GM18511 (cell line): ENCODE measurements at regions not wholly inside any gene's neighbourhood (a gene's known extent, or its start where the extent isn't known, plus 50 kb on each side); places are given as distances from the start of the nearest gene placed in this dataset.
"Not testable (repeated sequence)": the region's sequence is repeated elsewhere in the genome, so short reads cannot be mapped to it uniquely, and the experiment has no call there.

Experiments used
- ATAC-seq: cut with Tn5 transposase; IDR thresholded peaks from one replicate; pipeline ENCODE4 v1.9.1; 2021; ENCODE audit warnings: mild to moderate bottlenecking, moderate library complexity; ENCODE audit not compliant: unreplicated experiment

DNA sequence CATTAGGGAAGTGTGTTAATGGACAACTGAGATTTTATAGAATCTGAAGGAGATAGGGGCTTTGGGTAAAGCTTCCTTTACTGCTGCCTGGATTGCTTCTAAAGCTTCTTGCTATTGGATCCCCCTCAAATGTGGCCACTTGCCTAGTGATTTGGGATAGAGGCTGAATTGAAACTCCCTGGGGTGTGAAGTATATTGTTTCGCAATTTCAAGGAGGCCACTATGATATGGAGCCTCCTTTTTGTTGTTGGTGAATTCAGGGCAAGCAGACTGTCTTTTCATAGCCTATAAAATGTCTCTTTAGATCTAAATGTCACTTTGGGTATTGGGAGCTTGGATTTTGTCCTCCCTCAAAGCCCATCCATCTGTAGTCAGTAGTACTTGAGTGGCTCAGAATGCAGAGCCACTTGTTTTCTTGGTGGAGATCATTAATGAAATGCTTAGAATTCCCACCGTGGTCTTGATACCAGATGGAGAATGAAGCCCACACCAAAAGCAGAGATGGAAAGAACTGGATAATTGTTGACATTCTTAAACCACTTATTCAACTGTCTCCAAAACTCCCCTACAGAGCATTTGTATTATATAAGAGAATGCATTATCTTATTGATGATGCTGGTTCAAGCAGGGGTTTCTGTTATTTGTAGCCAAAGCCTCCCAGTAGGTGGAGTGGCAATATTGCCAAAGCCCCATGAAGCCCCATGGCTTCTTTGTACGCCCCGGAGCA is 144.3 kb upstream of the KCNE2 start:
- ATAC-seq = no peak

DNA sequence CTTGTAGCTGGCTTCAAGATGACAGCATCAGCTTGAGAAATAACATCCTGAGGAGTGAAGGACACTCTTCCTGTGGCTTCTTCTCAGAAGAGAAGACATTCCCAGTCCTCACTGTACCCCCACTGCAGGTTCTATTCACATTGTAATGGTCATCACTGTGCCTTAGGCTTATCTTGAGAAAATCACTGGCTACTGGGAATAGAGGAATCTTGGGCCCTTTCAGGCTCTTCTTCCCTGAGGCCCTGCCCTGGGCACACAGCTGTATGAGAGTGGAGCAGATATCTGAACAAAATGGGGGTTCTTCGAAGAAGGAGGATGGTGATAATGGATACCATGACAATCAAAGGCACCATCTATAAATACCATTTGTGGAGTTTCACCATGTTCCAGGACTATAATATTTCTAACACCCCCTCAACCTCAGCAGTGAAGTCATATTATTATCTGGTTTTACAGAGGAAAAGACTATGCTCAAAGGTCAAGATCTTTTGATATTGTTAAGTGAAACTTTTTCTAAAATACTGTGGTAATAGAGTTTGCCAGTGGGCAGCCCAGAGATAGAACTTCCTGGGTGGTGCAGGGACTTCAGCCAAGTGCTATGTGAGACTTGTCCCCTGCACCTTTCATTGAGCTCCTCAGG is 143.1 kb upstream of the KCNE2 start:
- no peak for ATAC-seq

DNA sequence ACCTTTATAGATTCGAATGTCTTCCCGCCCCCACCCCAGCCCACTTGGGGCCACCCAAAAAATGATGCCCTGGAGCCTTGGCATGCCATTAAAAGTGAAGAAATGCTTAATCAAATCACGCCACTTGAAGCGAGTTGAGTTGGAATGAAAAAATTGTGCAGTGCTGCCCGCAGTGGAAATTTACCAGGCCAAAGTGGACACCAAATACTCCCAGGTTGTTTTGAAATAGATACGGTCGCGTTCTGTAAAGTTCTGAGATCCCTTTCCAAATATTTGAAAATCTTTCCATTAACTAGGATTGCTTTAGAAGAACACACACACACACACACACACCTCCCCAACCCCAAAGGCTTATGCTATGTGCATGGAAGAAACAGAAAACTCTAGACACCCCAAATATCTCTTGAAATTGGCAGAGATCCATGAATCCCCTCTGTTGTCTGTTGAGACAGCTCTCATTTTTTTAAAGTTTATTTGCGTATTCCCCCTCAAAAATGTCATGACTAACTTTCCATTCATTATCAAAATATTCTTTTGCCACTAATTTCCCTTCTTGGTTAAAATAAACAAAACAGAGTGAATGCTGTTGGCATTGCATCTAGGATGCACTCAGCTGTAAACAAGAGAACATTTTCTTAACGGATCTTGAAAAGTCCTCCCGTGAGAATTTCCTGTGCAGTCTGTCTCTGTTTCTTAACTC is 142.3 kb upstream of the KCNE2 start:
- no peak for ATAC-seq

DNA sequence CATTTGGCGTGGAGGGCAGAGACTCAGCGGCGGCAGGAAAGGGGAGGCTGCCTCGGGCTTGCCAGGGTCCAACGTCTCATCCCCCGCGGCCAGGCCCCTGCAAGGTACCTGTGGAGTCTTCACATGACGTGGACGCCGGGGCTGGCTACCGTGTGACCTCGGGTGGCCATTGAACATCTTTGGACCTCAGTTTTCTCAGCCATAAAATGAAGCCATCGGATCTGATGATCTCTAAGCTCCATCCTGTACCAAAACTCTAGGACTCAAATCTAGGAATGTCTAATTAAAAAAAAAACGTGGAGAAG is 141.8 kb upstream of the KCNE2 start:
- no peak for ATAC-seq

DNA sequence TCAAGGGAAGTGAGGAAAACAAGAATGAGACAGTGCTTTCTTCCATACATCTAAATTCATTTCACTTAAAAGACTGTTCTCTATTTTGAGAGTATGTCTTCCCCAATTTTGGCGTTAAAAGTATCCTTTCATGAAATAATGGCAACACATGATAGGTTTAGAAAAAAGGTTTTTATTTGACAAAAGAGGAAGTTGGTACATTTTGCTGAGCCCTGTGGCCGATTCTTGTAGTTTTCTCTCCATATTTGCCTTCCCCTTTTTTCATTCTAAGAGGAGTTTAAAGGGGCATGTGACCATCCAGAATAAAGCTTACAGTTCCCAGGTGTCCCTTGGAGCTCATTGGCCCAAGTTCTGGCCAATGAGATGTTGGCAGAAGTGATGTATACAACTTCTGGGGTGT is 140.4 kb upstream of the KCNE2 start:
- no peak for ATAC-seq

DNA sequence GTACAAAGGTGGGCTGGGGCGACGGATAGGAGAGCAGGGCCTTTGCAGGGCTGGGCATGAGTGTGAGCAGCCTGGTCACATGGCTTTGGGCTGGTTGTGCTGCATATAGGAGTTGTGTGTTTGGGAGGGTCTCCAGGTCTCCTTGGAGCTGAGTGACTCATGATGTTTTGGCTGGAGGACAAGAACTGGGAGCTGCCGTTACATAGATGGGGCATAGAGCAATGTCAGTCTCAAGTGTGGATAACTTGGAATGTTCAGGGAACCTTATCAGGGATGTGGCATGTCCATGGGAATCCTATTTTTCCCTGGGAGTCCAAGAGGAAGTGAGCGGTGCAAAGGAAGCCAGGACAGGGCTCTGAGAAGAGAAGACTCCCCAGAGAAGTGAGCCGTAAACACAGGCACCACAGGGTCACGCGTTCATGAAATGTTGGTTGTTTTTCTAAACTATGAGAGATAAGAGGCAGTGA is 136.4 kb upstream of the KCNE2 start:
- no peak for ATAC-seq

DNA sequence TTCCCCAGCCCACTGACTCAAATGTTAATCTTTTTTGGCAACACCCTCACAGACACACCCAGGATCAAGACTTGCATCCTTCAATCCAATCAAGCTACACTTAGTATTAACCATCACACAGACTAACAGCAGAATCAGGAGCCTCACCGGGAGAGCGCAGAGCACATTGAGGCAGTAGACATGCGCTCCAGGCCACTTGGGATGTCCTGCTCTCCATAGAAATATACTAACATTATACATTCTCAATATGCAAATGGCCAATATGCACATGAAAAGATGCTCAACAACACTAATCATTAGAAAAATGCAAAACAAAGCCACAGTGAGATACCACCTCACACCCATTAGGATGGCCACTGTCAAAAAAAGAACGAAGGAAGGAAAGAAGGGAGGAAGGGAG is 135.0 kb upstream of the KCNE2 start:
- no peak for ATAC-seq

DNA sequence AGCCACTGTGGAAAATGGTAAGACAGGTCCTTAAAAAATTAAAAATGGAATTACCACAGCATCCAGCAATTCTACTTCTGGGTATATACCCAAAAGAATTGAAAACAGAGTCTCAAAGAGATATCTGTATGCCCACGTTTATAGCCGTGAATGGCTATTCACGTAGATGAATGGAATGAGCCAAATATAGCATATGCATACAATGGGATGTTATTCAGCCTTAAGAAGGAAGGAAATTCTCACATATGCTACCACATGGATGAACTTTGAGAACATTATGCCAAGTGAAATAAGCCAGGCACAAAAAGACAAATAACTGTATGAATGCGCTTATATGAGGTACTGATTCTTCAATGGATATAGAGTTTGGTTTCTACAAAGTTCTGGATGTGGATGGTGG is 134.5 kb upstream of the KCNE2 start:
- ATAC-seq = no peak

DNA sequence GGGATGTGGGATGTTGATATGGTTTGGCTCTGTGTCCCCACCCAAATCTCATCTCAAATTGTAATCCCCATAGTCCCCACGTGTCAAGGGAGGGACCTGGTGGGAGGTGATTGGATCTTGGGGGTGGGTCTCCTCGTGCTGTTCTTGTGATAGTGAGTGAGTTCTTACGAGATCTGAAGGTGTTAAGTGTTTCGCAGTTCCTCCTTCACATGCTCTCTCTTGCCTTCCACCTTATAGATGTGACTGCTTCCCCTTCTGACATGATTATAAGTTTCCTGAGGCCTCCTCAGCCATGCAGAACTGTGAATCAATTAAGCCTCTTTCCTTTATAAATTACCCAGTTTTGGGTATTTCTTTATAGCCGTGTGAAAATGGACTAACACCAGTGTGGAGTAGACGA is 130.1 kb upstream of the KCNE2 start:
- not testable (repeated sequence) for ATAC-seq

DNA sequence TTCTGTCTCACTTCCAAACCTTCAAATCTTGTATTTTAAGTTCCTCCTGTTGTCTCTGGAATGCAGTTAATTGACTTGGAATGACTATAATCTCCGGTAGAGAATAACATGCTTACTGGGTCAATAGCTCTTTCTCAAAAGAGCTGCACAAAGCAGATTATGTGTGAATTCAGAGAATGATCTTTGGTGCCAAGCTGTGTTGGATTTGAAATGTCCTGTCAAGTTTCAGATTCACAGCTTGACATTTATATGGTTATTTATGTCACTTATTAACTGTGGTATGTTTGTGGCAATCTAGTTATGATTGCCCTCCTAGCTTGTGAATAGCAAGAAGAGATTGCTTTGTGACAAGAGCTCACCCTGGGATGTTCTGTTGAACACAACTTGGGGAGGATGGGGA is 128.3 kb upstream of the KCNE2 start:
- no peak for ATAC-seq

DNA sequence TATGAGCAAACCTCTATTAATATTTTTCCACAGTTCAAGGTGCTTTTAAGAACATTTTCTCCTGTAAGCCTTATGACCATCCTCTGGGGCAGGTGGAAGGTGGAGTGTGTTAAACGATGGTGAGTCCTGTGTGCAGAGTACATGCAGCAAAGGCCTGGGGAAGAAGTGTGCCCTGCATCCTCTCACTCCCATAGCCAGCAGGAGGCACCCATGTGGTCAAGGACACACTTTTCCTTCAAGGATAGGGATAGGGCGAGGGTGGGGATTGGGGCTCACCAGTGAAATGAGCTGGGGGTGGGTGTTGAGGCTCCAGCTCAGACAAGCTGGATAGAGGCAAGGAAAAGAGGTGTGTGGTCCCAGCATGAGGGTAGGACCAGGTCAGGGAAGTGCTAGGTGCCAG is 120.8 kb upstream of the KCNE2 start:
- no peak for ATAC-seq

DNA sequence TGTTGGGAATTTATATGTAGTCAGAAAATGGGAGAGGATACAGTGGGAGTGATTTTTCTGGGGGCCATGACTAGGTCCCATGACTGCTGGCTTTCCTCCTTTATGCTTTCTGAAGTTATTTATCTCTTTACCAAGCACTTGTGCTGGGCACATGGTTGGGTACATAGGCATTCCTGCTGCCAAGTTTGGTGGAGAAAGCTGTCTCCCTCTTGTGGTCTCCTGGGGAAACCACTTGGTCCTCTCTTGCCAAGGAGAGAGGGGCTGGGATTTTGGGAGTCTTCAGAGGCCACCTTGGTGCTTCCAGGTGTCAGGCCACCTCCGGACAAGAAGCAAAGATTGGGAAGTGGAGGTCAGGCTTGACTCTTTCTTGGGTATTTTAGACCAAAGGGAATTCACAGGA is 120.2 kb upstream of the KCNE2 start:
- no peak for ATAC-seq

DNA sequence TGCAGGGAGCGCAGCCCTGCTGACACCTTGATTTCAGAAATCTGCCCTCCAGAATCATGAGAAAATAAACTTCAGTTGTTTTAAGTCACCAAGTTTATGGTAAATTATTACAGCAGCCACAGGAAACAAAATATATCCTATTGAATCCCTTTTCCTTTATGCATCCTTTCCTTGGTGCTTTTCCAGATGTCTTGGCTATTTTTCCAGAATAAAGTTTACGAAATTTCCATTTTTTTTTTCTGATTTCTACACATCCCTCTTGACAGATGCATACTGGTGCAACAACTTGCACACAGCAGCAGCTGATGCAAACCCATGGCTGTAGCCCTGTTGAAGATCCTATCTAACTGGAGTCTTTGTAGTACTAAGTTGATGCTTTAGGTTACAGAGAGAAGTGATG is 111.1 kb upstream of the KCNE2 start:
- ATAC-seq = no peak

DNA sequence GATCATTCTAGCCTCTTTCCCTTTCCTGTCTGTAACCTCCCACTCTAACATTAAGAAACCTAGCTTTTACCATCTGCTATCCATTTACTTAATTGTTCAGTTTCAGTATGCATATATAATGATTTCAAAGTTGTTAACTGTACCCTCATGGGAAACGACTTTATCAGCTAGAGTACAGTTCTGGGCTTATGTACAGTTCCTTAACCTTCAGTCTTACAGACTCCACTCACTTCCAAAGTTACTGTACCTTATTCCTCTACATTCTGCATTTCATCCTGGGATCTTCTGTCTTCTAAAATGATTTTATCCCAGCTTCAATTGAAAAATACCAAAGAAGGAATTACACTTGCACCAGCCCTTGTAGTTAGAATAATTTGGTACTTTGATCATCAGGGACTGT is 108.7 kb upstream of the KCNE2 start:
- ATAC-seq = no peak

DNA sequence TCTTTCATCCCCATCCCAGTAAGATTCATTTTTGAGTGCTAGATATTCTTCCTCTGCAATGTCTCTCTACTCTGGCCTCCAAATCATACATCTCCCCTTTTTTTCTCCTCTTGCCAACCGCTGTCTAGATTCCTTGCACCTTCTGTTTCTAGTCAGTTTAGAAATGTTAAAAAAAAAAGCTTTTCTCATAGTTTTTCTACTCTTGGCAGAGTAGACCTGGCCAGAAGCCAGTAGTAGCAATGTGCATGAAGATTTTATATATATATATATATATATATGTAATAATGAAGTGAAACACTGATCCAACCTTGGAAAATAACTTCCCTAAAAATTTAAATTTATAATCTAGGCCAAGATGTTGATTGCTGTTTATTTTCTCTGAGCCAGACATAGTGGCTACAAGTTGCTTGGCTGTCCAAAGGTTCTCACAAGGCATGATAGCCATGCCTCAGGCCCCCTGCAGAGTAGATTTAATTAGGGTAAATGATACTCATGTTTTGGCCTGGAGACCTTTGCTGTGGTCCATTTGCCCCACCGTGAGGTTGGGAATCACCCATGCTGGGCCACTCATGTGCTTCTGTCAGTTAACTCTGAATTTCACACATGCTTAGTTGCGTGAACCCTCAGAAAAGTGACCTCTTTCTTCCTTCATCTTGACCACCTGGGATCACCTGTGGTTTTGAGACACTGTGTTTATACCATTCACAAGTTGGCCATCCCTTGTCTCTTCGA is 103.4 kb upstream of the KCNE2 start:
- no peak for ATAC-seq

DNA sequence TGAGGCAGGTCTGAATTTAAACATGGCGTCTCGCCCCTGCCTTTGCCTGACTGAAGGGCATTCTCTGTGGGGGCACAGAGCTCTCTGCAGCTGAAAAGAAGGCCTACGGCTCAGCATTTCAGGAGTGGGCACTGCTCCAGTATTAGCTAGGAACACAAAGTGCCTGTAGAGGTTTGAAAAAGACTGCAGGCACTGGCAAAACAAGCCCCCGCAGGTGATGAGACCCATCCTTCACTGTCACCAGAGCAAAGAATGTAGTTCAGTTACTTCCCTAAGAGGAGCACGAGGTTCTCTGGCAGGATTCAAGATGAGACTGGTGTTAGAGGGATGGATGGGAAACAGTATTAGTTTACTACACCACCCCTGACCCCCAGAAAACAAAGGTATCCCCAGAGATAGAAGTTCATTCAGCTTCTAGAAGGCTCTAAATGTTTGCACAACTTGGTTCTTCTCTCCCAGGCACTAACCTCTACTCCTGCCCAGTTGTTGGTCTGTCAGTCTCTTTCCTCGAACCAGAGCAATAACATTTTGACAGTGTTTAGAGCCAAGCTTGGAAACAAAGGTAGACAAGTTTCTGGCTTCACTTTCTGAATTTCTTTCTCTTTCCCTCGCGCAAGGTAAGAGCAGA is 101.9 kb upstream of the KCNE2 start:
- ATAC-seq = no peak

DNA sequence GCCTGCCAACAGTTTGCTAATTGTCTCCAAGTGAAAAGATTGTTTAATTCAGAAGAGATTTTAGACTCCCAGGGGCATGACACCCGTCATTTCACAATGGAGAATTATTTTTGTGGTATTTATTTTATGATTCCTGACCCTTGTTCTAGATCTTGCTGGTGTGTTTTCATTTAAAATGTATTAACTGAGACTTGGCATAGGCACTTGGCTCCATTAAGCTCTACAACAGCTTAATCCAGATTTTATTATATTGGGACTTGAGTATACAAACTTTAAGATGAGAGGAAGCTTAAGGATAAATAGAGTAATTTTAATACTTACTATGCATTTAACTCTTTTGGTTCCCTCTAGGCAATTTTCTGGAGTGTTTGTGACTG is 101.3 kb upstream of the KCNE2 start:
- no peak for ATAC-seq

DNA sequence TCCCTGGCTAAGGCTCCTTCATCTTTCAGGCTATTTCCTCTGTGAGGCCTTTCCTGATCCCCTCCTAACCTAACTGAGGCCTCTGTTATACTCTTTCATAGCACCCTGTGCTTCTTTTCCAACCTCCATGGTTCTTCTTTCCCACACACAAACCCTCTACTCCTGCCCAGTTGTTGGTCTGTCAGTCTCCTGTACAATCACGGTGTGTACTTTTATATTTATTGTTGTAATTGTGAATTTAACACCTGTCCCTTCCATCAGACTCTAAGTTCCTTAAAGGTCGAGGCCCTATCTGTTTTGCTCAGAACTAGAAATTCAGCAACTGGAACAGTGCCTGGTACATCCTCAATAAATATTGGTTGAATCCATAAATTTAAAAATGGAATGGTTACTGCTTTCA is 100.2 kb upstream of the KCNE2 start:
- ATAC-seq = no peak

DNA sequence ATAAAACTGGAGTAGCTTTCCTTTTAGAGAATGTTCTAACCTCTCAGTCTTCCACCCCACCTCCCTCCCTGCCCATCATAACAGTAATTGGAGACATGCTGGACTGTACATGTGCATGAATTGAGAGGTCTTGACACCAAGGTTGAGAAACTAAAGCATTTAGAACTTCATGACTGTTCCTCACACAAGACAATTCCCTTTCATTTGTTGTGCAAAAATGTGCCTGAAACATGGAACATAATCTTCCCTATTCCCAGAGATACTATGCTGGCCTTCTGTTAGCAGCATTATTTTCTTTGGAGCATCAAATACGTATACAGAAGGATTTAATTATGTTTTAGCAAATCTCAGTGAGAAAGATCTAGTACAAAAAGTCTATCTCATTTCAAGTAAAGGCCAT is 97.5 kb upstream of the KCNE2 start:
- ATAC-seq = no peak

DNA sequence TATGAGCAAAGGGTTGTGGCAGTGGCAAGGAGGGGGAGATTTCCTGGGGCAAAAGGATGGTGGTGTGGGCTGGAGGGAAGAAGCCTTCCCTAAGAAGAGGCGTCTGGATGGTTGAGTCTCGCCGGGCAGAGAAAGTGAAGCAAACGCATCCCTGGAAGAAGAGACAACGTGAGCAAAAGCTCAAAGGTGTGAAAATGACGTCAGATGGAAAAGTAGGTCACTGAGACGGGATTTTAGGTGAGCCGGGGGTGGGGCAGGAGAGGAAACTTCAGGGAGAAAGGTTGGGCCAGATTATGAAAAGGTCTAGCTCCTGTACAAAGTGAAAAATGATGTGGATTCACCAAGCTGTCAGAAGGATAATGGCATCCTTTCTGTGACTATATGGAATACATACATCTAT is 95.3 kb upstream of the KCNE2 start:
- ATAC-seq = no peak

DNA sequence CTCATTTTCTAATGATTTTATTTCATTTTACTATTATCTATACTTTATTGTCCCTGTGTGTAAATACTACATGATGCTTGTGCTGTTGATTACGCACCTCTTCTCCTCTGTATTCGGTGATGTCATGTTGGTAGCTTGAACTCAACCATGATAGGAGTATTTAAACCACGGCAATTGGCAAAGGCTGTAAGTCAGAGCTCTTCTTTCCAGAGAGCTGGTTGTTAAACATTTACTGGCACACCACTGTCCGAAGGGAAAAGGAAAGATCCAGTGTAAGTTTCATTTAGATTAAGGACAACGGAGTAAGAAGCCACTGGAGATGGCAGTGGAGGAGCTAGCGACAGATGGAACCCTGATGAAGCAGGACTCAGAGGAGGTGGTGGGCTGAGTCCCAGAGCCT is 93.4 kb upstream of the KCNE2 start:
- no peak for ATAC-seq
